Pons (tissue), 1 donor: ENCODE measurements at regions not wholly inside any gene's neighbourhood (a gene's known extent, or its start where the extent isn't known, plus 50 kb on each side); places are given as distances from the start of the nearest gene placed in this dataset.

Experiments used
- DNase-seq: peaks from one replicate; pipeline ENCODE4 v3.0.0-alpha.2; 2016; ENCODE audit warnings: low spot score

DNA sequence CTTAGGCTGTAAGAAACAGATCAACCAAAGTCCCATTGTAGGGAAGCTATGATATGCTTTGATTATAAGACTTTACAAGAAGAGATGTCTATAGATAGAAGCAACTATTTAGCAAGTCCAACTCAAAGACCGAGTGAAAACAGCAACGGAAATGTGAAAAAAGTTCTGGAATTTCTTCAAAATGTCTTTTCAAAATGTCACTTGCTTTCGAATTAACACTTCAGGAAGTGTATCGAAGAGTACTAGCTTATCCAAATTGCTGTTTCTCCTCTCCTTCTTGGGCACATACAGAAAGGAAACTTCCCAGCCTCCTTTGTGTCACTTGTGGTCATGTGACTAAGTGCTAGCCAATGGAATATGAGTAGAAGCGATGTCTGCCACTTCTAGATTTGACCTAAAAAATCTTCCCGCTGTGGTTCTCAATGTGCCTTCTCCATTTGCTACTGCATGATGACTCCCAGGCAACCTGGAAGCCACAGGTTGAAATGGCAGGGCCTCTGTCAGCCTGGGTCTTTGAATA is 89.9 kb downstream of the TSEN15 start:
- no peak for DNase-seq

GRCh38 chr1:184143449-184143848 is 91.9 kb downstream of the TSEN15 start:
- DNase-seq = peak; percentile 26

GRCh38 chr1:184145083-184145482 is 93.6 kb downstream of the TSEN15 start:
- DNase-seq = no peak

- no peak for DNase-seq
These were observed 94.7 kb downstream of the TSEN15 start for GRCh38 chr1:184146202-184146601.

- peak; percentile 54 for DNase-seq
These were observed 99.4 kb downstream of the TSEN15 start for GRCh38 chr1:184150776-184151531.

- DNase-seq = no peak
These were observed 100.9 kb downstream of the TSEN15 start for GRCh38 chr1:184152434-184152898.

GRCh38 chr1:184152974-184153373 is 101.4 kb downstream of the TSEN15 start:
- no peak for DNase-seq

DNA sequence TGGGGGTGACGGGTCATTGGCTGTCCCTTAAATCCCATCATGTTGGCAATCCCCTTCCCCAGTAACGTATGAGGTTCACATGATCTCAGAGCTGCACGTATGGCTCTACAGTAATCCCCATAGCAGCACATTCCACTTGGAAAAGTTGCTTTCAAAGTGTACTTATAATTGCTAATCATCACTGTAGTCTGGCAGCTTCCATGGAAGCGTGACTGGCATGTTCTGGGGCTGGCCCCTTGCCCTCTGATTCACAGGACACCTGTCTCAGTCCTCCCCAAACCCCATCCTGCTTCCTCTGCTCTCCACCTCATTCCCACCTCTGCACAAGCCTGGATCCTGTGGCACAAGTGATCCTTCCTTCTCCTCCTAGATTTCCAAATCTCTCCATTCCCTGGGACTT is 102.2 kb downstream of the TSEN15 start:
- no peak for DNase-seq

DNA sequence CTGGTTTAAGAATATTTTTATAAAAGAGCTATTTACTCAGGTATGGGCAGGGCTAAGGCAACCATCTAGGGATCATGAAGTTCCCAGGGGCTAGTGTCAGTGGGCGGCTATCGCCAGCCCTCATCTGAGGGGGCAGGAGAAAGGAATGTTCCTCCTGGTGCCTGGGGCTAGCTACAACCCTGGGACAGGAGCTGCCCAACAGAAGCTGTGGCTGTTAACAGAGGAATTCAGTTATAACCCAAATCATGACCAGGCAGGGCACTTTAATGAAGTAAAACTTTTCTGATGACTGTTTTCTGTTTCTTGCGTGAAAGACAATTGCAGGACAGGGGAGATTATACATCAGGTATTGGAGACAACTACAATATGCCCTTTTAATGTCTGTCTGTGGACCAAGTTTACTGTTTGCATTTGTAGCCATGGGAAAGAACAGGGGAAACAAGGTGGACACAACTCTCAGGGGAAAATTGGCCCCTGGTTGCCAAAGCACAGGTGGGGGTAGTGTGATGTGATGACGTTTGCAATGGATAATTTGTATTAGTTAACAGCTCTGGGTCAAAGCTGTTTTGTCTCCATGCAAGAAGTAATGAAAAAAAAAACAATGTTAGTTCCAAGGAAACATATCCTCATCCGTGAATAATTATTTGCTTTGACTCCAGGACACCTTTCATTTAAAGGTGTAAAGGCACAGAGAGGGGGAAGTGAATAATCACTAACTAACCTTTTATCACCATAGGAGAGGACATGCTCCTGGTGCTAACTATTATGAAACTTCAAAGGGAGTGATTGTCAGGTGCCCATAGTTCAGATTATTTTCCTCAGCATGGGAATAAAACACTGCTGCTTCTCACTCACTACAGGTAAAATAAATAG is 105.2 kb downstream of the TSEN15 start:
- no peak for DNase-seq

DNA sequence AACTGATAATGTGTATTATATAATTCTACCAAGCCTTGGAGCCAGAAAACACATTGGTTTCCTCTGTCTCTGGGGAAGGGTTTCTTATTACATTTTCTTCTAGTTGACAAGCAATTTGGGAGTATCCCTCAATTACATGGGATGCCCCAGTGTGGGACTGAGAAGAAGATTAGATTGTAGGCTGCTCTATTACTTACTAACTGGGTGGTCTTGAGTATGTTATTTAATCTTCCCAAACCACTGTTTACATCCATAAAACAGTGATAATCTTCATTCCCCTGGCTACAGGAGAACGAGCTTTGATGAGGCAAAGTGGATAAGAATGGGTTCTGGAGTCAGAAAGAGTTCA is 105.8 kb downstream of the TSEN15 start:
- no peak for DNase-seq

DNA sequence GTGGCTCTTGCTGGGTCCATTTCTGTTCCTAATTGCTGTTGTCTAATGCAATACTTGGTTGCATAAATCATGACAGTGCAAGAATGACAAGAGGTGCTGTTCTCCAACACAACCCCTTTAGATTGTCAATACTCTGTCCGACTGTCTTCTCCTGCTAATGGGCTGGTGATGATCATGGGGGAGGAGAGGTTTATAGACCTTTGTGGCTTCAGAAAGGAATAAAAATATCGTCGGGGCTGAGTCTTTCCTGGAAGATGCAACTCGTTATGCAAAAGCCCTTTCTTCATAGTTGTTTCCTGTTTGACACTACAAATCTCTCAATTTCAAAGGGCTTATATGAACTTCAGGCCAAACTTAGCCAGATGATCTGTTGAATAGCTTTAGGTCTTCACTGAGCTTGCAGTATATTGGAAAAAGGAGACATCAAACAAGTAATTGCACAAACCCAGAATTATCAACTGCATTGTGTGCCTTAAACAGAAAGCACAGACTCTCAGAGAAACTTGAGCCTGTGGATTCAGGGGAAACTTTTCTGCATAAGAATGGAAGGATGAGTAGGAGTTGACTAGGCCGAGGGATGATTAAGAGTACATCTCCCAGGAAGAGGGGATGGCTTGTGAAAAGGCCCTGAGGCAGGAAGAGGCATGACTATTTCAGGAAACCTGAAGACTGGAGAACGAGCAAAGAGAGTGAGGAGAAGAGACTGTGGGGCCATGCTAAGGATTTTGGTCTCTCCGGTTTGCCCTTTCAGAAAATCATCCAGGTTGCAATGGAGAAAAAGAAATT is 107.6 kb downstream of the TSEN15 start:
- no peak for DNase-seq

DNA sequence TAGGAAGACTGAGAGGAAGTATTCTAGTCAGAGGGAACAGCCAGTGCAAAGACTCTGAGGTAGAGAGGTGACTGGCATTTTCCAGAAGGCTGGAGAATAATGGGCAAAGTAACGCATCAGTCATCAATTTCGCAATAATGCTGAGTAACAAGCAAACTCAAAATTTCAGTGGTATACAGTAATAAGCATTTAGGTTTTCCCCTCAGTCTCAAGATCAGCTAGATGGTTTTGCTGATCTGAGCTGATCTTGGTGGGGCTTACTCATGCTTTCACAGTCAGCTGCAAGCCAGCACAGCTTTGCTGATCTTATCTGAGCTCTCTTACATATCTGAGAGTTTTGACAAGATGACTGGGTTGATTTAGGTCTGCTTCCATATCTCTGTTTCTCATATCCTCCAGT is 108.7 kb downstream of the TSEN15 start:
- no peak for DNase-seq

DNA sequence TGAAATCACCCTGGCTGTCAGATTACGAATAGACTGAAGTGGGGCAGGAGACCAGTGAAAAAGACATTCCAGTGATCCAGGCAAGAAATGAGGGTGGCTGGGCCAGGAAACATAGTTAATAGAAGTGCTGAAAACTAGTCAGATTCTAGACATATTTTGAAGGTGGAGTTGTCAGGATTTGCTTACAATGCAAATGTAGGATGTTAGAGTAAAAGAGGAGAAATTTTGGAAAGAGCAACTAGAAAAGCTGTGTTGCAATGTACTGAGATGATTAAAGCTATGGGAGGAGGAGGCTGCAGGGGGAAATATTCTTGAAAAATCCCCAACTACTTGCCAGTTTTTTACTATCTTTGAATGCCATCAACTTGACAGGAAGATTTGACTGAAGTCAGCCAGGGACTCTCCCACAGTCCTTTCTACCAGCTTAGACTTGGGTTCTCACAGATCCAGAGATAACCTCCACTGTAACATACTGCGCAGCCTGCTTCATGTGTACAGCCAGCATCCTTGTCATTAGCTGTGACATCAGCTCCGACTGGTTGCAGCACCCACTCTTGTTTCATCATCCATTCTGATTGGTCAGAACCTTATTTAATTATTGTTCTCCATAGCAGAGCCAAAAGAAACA is 109.7 kb downstream of the TSEN15 start:
- no peak for DNase-seq

GRCh38 chr1:184162281-184162680 is 110.8 kb downstream of the TSEN15 start:
- DNase-seq = no peak

DNA sequence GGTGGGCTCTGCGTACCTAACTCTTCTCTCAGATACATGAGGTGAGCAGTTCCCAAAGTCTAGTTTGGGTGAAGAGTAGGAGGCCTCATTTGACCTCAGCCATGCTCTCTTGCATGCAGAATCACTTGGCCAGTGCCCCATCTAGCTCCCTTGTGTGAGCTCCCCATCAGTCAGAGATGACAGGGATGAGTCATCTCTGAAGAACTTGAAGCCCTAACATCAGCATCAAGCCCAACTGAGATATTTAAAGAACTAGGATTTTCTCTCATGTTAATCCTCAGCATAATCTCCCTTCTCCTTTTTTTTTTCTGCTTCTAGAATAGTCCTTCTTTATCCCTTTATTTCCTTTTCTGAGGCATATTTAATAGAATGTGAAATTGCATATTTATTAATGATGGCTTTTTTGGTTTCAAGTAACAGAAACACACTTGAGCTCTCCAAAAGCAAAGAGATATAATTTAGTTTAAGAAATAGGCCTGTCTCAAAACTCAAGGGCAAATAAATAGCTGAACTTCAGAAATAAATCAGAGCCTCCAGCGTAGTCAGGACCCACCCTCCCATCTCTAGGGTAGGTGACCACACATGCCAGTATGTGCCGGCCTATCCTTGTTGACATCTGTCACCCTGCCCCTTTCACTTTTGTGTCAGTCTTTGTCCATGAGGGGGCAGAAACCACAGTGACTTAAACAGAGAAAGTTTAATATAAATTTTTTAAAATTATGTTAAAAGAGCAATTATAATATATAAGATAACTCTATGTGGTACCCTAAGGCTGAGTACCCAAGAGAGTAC is 112.3 kb downstream of the TSEN15 start:
- DNase-seq = peak; percentile 18

GRCh38 chr1:184164536-184164935 is 113.0 kb downstream of the TSEN15 start:
- no peak for DNase-seq

GRCh38 chr1:184166485-184166884 is 115.0 kb downstream of the TSEN15 start:
- DNase-seq = no peak

DNA sequence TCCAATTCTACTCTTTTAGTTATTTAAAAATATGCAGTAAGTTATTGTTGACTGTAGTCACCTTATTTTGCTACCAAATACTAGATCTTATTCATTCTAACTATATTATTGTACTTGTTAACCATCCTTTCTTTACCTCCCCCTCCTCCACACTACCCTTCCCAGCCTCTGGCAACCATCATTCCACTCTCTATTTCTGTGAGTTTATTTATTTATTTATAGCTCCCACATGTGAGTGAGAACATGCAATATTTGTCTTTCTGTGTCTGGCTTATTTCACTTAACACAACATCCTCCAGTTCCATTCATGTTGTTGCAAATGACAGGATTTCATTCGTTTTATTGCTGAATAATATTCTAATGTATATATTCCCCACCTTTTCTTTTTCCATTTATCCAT is 115.8 kb downstream of the TSEN15 start:
- DNase-seq = no peak

DNA sequence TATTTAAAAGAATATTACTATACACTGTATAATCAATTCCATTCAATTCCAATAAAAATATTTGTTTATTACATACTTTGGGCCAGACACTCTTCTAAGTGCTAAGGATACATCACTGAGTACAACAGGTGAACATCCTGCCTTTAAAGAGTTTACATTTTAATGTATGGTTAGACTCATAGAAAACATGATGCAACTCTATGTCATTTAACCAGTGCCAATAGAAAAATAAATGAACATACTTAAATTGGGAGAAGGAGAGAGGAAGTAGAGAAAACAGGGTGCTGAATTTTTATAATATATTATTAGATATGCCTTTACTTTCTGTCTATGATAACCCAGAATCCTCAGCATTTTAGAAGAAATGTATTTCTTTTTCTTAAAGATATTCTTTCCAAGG is 119.2 kb downstream of the TSEN15 start:
- no peak for DNase-seq

DNA sequence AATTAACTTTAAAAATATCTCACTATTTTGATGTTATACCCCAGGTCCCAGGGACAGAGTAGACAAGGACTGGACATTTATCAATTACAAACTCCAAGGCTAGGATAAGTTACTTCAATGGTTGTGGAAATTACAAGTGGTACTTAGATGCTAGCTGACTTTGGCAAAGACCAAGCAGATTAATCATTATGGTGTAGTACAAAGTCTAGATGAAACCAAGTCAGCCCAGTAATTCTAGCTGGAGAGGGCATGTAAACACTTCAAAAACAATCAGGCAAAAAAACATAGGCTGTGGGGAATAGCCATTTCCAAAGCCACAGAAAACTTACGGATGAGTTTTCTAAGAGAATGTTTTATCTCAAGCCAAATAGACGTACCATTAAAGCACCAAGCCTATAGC is 124.5 kb downstream of the TSEN15 start:
- no peak for DNase-seq

DNA sequence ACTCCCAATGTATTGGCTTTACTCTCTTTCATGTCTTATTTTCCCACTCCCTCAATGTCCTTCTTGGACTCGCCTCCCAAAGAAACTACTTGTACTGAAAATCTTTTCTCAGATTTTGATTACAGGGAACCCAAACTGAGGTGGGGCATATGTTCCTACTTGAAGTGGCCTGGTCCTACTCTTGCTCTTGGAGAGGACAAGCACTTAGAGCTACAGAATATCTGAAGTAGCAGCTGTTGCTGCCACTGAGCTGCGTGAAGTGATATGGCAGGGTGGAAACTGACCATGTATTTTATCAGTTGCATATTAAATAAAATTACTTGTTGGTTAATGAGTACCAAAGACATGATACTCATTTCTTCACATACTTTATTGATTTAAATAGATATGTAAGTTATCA is 129.5 kb downstream of the TSEN15 start:
- no peak for DNase-seq
